Activated CD4-positive, alpha-beta T cell treated with anti-CD3 and anti-CD28 coated beads, Interleukin-2, amount 50 U/mL, for 24 hours (primary cell): ENCODE measurements at regions not wholly inside any gene's neighbourhood (a gene's known extent, or its start where the extent isn't known, plus 50 kb on each side); places are given as distances from the start of the nearest gene placed in this dataset.

Experiments
- DNase-seq, 2 donors: peaks; one replicate each; pipeline ENCODE4 v3.0.0-alpha.2; 2020; ENCODE audit warnings: low read depth in 1 of 2, low spot score in 1 of 2

- no peak for DNase-seq
Observed at GRCh38 chr19:28793391-28794168, 419.4 kb downstream of the UQCRFS1 start.

GRCh38 chr19:28785971-28786370 is 427.0 kb downstream of the UQCRFS1 start:
- DNase-seq: no peak

GRCh38 chr19:28764066-28764465 is 448.9 kb downstream of the UQCRFS1 start:
- no peak for DNase-seq

- no peak for DNase-seq
Observed at GRCh38 chr19:28746478-28746877, 466.5 kb downstream of the UQCRFS1 start.

DNA sequence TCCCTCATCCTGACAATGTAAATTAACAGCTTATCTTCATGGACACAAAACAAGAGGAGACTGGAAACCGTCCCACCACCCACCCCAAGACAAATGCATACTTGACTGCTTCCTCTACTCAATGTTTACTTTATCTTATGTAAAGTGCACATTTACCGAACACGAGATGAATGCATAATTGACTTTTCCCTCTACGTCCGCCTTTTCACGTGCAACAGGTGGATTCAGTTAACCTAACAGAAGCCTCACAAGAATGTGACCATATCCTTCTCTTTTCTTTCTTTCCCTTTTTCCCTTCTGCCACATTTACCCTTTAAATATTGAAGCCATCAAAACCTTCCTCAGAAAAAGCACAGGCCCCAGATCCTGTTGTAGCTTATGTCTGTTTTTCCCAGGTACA is 468.0 kb downstream of the UQCRFS1 start:
- no peak for DNase-seq

GRCh38 chr19:28744014-28744413 is 468.9 kb downstream of the UQCRFS1 start:
- DNase-seq: no peak

DNA sequence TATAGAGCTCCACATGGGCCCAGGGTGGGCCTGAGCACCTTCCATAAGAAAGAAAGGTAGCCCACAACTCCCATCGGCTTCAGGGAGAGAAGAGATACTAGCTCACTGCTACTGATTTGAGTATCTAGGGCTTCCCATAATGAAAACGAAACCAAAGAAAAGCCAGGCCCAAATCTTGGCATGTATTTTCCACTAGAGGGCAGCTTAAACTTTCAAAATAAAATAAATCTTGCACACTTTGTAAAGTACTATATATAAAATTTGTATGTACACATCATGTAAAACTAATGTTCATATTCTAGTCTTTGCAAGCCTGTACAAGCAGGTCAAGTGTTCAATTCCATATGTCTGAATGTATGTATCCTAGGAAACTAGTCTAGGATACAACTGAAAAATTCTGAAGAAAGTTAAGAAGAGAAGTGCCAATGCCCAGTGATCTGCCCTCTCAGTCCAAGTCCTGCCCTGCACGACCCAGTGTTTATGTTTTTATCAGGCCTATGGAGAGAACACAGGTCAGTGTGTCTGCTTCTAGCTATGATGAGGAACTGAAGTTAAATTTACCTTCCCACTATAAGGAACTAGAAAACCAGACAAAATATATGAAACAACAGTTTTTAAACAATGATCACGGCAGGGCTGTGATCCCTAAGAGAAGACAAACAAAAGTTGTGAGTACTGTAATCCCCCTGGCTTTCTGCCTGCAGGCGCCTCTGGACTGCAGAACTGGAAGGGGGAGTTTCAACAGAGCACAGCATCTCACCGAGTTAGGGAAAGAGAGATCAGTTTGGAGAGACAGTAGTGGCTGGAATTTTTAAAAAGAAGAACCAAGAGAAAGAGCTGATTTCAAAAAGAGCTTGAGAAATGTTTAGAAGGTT is 475.7 kb downstream of the UQCRFS1 start:
- no peak for DNase-seq

GRCh38 chr19:28736528-28736927 is 476.4 kb downstream of the UQCRFS1 start:
- no peak for DNase-seq

DNA sequence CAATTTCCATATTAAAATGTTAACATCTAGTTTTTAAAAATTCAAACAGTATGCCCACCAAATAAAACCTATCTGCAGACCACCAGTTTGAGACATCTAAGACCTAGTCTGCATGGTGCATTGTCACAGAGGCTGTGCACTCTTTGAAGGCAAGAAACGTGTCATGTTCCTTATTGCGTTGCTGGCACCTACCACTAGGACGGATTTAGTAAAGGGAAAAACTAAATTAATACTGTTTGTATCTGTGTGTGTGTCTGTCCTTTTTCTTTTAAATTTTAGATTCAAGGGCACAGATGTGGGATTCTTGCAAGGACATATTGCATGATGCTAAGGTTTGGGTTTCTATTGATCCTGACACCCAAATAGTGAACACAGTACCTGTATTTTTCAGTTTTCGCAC is 481.4 kb downstream of the UQCRFS1 start:
- DNase-seq: no peak

GRCh38 chr19:28730791-28731512 is 482.0 kb downstream of the UQCRFS1 start:
- no peak for DNase-seq

- no peak for DNase-seq
Observed at GRCh38 chr19:28727480-28728159, 485.3 kb downstream of the UQCRFS1 start.

- no peak for DNase-seq
Observed at GRCh38 chr19:28726533-28727479, 486.1 kb downstream of the UQCRFS1 start.

GRCh38 chr19:28718909-28719308 is 494.0 kb downstream of the UQCRFS1 start:
- no peak for DNase-seq

- DNase-seq: no peak
Observed at GRCh38 chr19:28715157-28715556, 497.8 kb downstream of the UQCRFS1 start.

DNA sequence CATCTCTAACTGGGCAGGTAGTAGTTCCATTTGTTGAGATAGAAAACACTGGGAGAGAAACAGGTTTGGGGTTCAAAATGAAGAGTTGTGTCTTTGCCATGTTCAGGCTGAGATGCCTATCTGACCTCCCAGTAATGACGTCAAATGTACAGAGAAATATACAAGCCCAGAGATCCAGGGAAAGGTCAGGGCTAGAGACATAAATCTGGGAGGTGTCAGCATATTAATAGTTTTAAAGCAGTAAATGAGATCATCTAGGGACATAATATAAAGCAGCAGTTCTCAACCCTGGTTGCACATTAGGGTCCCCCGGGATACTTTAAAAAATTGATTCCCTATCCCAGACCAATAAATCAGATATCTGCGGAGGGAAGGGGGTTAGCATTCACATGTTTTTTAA is 501.5 kb downstream of the UQCRFS1 start:
- no peak for DNase-seq

- peak in 1 of 2 donors; percentile 7 for DNase-seq
Observed at GRCh38 chr19:28710278-28710677, 502.7 kb downstream of the UQCRFS1 start.

DNA sequence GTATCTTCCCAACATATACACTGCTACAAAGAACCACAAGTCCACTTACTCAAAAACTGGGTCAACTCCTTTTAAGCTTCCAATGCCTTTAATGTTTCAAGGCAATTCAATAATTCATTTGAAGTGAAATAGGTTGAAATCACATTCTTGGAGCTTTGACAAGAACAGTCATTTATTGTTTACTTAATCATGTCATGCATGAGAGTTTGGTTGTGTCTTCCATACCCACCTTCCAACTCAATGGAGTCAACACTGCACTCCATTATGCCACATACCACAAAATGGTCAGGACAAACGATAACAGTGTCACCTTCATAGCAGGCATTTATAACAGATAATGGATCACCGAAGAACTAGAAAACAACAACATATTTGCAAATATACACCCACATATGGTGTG is 506.3 kb downstream of the UQCRFS1 start:
- no peak for DNase-seq

DNA sequence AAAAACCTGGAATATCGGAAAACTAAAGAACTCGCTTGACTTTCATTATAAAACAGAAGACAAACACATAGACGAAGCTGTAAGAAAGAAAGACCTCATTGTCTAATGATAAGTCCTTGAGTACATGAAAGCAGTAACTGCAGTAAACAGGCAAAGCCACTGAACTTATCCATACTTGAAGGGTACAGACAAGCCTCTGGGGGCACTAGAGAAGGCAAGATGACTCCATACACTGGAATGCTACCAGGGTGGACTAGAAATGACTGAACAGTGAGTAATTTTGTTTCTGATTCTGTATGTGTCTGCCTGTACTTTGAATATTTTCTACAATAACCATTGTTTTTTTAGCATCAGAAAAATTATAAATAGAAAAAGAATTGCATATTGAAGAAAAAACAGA is 507.9 kb downstream of the UQCRFS1 start:
- no peak for DNase-seq

DNA sequence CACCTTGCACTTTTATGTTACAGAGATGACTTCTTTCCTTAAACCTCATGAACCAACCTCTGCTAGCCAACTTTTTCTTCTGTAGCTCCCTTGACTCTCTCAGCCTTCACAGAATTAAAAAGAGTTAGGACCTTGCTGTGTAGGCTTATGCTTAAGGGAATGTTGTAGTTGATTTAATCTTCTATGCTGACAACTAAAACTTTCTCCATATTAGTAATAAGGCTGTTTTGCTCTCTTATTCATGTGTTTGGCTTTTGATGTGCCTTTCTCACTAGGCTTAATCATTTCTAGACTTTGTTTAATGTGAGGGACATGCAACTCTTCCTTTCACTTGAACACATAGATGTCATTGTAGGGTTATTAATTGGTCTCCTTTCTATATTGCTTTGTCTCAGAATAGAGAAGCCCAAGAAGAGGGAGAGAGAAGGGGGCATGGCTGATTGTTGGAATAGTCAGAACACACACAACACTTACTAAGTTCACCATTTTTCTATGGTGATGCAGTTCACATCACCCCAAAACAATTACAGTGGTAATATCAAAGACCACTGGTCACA is 509.5 kb downstream of the UQCRFS1 start:
- DNase-seq: no peak

- no peak for DNase-seq
Observed at GRCh38 chr19:28701491-28701890, 511.5 kb downstream of the UQCRFS1 start.
